Astrocyte (in vitro differentiated cells and primary cell): ENCODE measurements at regions not wholly inside any gene's neighbourhood (a gene's known extent, or its start where the extent isn't known, plus 50 kb on each side); places are given as distances from the start of the nearest gene placed in this dataset.

ENCODE experiments used
- CTCF ChIP-seq: IDR thresholded peaks from 2 replicates; pipeline ENCODE4 v1.5.1; 2011; ENCODE audit warnings: low read depth, mild to moderate bottlenecking, inconsistent platforms, low read length, moderate library complexity; ENCODE audit not compliant: insufficient read depth
- EZH2 ChIP-seq: IDR thresholded peaks from 2 replicates; pipeline ENCODE4 v1.6.1; 2012; ENCODE audit warnings: mild to moderate bottlenecking, low read length, inconsistent platforms; ENCODE audit not compliant: insufficient read depth

- TF ChIP-seq EZH2: no peak
- TF ChIP-seq CTCF: no peak
These were observed 59.6 kb upstream of the NEDD9 start for GRCh38 chr6:11292091-11292490.
